Muscle of back (tissue), 3 donors: ENCODE measurements at regions not wholly inside any gene's neighbourhood (a gene's known extent, or its start where the extent isn't known, plus 50 kb on each side); places are given as distances from the start of the nearest gene placed in this dataset.

Experiments used
- DNase-seq, 3 donors: peaks; one replicate each; pipeline versions ENCODE4 v3.0.0 to v3.0.0-alpha.2; 2013

DNA sequence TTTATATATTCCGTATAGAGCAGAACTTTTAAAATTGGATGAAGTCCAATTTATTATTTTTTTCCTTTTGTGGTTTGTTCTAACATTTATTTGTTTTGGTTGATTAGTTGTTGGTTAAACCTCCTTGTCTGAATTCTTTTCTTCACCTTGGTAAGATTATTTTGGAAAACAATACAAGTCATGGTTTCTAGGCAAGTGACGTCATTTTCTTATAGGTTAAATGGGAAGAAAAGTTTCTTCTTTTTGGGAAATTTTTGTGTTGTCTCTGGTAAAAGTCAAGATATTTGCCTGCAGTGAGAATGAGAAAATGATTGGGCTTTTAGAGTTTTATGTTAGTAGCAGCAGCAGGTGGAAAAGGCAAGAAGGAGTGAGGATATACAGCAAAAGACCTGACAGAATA, 197.9 kb downstream of the OTOR start:
- no peak for DNase-seq

DNA sequence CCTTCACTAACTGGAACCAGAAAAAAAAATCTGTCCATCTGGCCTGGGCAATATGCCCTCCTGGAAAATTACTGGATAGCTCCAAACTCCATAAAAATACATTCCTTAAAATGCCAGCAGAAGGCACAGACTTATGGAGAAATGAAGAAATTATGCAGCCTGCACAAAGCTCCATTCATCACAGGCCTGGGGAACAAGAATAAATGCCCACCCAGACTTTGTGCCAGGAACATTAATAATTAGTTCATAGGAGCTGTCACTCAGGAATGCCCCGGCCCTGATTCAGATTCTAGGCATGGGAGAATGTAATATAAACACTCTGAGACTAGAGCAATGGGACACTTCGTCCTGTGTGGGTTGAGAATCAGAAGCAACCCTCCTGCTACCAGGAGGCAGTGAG, 199.3 kb downstream of the OTOR start:
- no peak for DNase-seq

DNA sequence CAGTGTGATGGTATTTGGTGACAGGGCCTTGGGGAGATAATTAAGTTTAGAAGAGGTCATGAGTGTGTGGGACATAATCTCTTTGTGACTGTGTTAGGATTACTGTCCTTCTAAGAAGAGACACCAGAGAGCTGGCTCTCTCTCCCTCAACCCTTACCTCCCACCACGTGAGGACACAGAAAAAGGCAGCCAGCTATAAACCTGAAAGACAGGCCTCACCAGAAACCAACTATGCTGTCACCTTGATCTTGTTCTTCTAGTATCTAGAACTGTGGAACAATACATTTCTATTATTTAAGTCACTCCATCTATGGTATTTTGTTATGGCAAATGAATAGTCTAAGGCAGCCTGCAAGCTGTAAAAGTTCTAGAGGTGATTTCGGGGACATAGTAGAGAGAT, 203.7 kb downstream of the OTOR start:
- DNase-seq = no peak

DNA sequence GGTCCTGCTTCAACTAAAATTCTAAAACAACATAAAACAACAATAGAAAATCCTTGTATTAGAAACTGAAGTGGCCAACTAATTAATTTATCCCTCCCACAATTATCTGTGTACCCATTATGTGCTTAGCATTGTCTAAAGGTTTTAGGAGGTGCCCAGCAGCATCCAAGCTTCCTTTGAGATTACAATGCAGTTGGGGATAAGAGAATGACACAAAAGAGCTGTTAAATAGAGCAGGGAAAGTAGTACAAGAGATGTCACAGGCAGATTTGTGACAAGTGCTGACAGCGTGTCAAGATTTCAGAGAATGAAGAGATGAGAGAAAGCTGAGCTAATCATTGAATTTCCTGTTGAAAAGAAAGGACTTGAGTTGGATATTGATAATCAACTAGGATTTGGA, 204.8 kb downstream of the OTOR start:
- no peak for DNase-seq

DNA sequence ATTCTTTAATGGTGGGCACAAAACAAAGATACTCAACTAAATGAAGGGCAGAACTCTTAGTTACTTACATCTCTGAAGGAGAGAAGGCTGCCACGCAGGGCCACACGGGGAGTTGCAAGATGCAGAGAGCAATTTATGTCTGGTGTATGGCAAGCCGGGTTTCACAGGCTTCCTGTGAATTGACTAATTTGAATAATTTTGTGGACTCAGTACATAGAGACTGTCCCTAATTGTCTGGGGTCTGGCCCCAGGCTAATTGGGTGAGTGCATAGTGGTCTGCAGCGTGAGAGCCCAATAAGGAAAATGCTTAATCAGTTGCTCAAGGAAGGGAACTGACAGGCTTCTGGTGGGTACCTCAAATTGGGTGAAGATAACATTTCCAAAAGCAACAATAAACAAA, 205.7 kb downstream of the OTOR start:
- no peak for DNase-seq

GRCh38 chr20:16955462-16955861, 207.3 kb downstream of the OTOR start:
- DNase-seq = no peak

DNA sequence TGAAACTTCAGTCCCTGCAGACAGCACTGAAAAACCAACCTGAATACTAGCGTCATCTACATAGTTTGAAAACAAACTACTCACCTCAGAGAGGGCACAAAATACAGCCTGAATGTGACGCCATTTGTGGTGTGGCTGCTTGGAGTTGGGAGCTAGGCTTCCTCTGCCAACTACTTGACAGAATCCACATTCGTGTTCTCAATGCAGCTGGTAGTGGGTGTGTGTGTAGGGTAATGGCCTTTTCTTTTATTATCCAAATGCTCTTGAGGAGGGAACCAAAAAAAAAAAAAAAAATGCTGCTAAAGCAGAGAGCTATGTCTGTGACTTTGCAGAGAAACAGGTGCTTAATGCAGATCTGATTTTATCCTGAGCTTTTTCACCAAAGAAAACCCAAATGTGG, 207.8 kb downstream of the OTOR start:
- DNase-seq = no peak

DNA sequence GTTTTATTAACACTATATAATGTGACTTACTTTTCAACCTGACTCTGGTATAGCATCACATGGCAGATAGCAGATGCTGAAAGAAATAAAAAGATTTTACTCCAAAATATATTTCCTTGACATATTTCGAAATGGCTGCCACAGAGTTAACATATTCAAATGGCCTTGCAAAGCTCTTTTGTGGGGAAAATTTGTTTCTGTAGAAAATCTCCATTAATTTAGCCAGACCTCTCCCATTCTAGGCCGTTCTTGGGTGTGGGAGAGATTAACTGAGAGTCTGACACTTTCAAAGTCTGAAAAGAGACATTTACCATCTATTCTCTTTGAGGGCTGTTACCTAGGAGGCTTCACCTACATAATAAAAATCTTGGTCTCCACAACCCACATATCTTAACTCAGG, 217.2 kb downstream of the OTOR start:
- DNase-seq = no peak

- DNase-seq = no peak
Observed at GRCh38 chr20:16966276-16966880, 218.2 kb downstream of the OTOR start.

DNA sequence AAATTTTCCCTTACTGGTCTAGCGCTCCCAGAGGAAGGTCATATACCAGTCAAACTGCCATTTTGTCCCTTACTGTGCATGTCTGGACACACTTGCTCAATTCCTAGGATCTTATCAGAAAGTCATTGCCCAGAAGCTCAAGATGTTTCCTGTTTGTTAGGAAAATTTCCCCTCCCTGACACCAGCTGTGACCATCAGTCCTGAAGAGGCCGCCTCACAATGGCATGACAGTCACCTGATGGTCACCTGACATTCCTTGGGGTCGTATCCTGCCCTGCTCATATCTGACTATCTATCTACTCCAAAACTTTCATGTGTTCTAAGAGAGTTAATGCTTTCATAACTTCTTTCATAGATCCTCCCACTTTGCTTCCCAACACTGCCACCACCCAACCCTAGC, 219.9 kb downstream of the OTOR start:
- no peak for DNase-seq

- DNase-seq = no peak
Observed at GRCh38 chr20:16970776-16971175, 222.6 kb downstream of the OTOR start.

- DNase-seq = no peak
Observed at GRCh38 chr20:16974080-16974854, 226.1 kb downstream of the OTOR start.

DNA sequence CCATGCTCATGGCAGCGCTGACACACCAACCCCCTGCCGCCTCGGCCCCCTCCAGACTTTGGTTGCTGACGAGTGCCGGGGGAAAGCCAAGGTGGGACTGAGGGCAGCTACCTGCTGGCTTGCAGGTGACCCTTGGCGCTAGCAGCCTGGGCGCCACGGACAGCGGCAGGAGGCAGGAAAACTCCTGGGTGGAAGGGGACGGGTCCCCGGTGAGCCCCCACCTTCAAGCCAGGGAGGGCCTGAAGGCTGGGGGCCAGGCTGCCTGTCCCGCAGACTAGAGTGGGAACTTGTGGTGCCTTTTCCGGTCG, 226.7 kb downstream of the OTOR start:
- DNase-seq = no peak

DNA sequence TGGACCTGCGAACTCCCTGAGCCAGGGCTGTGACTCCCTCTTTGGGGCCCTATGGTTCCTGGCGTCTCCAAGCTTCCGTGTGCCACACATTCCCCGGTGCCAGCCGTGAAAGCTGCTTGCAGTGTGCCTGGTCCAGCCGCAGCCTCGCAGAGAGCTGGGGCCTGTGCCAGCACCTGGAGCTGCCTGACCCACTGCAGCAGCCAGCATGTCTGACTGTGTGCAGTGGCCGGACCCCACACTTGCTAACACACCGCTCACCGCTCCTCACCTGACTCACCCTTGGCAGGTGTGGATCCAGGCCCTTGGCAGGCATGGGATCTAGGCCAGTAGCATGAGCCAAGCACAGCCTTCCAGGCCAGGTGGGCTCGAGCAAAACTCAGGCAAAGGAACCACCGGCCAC, 227.5 kb downstream of the OTOR start:
- DNase-seq = no peak

GRCh38 chr20:16978497-16978896, 230.3 kb downstream of the OTOR start:
- no peak for DNase-seq

- DNase-seq = no peak
Observed at GRCh38 chr20:16982091-16982726, 234.1 kb downstream of the OTOR start.

- no peak for DNase-seq
Observed at GRCh38 chr20:16984481-16984880, 236.3 kb downstream of the OTOR start.

GRCh38 chr20:17003170-17003870, 223.5 kb upstream of the PCSK2 start:
- no peak for DNase-seq

GRCh38 chr20:17010181-17010580, 216.7 kb upstream of the PCSK2 start:
- DNase-seq = no peak

GRCh38 chr20:17012546-17013226, 214.2 kb upstream of the PCSK2 start:
- DNase-seq = no peak

DNA sequence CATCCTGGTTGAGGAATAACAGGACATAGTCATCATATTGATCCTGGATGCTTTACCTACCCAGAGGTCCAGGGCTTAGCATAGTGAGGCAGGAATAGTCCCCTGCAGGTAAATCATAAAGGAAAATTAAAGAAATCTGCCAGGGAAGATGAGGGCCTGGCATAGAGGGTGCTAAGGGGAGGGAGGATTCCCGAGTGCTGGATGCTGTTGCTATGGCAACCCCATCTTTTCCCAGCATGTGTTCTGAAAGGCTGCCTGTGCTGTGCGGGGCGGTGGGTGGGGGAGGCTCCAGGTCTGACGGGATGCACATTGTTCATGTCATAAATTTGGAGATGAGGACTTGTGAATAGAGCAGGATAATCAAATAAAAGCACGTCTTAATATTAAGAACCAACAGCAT, 212.6 kb upstream of the PCSK2 start:
- DNase-seq = no peak

GRCh38 chr20:17014756-17015366, 212.0 kb upstream of the PCSK2 start:
- no peak for DNase-seq
